Naive thymus-derived CD8-positive, alpha-beta T cell (primary cell): ENCODE measurements at regions not wholly inside any gene's neighbourhood (a gene's known extent, or its start where the extent isn't known, plus 50 kb on each side); places are given as distances from the start of the nearest gene placed in this dataset.

Experiments used
- ATAC-seq, 2 donors: fragments of 150-1000 bp; cut with Tn5 transposase in 1 of 2; sonication (Bioruptor Pico), chemical (Tn5 transposase) in 1 of 2; 1 replicate in 1 of 2; 2 replicates in 1 of 2; pipeline ENCODE4 v1.10.0; 2021; ENCODE audit warnings: mild to moderate bottlenecking in 2 of 2, moderate library complexity in 2 of 2
- POLR2A ChIA-PET: fragments of 350-600 bp; sonication (Branson Sonifier 250); formaldehyde crosslinking; loops from one replicate; lab custom pipeline; 2021; ENCODE audit warnings: antibody characterized with exemption; lab: Charles Lee
- DNase-seq, 10 donors: peaks; one replicate each; pipeline versions ENCODE4 v3.0.0 to v3.0.0-alpha.2; 2020 to 2022
- H3K27ac Mint-ChIP-seq, 10 donors: one replicate each; pipeline ENCODE4 v1.8.0; 2020 to 2022; ENCODE audit warnings: mild to moderate bottlenecking in 10 of 10, mixed read lengths in 10 of 10, moderate library complexity in 4 of 10, inconsistent platforms in 1 of 10
- H3K27me3 Mint-ChIP-seq, 5 donors: one replicate each; pipeline ENCODE4 v1.8.0; 2021 to 2022; ENCODE audit warnings: mixed read lengths in 5 of 5
- H3K36me3 Mint-ChIP-seq, 3 donors: one replicate each; pipeline ENCODE4 v1.8.0; 2020 to 2022; ENCODE audit warnings: mixed read lengths in 3 of 3, mild to moderate bottlenecking in 2 of 3, inconsistent platforms in 1 of 3
- H3K4me1 Mint-ChIP-seq, 4 donors: one replicate each; pipeline ENCODE4 v1.8.0; 2021 to 2022; ENCODE audit warnings: mixed read lengths in 4 of 4
- H3K4me3 Mint-ChIP-seq, 10 donors: one replicate each; pipeline ENCODE4 v1.8.0; 2020 to 2022; ENCODE audit warnings: mild to moderate bottlenecking in 10 of 10, mixed read lengths in 10 of 10, moderate library complexity in 6 of 10, inconsistent platforms in 1 of 10
- H3K9me3 Mint-ChIP-seq, 9 donors: one replicate each; pipeline ENCODE4 v1.8.0; 2020 to 2022; ENCODE audit warnings: mixed read lengths in 9 of 9, mild to moderate bottlenecking in 3 of 9, inconsistent platforms in 1 of 9, moderate library complexity in 1 of 9

DNA sequence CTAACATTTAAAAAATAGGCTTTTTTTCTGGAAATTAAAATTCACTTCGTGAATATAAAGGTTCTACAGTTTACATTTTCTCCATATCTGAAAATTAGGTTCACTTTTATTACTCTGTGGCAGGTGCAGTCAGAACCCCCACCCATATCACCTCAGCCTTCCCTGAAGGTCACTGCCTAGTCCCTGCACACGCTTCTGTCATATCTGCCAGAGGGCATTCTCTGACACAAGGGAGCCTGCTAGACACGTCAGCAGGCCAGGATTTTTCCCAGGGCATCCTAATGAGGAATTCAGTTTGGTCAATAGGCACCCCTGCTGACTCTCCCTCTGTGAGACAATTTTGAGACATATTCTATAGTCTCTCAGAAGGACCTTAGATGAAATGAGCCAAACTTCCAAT is 475.7 kb upstream of the PKDCC start:
- H3K27me3 Mint-ChIP-seq, result peaks cover 3 to 13% (median 5%) of the 10 kb centered on the region in 5 donors
- H3K4me3 Mint-ChIP-seq, result no peak overlapping the region
- POLR2A ChIA-PET, result no interaction called here
- H3K36me3 Mint-ChIP-seq, result no peaks in the 10 kb centered on the region
- H3K27ac Mint-ChIP-seq, result no peak overlapping the region
- no peaks in the 10 kb centered on the region for H3K4me1 Mint-ChIP-seq
- DNase-seq (no peak), ATAC-seq (no peak)
- H3K9me3 Mint-ChIP-seq, result peaks cover 0 to 9% (median 4%) of the 10 kb centered on the region in 9 donors

DNA sequence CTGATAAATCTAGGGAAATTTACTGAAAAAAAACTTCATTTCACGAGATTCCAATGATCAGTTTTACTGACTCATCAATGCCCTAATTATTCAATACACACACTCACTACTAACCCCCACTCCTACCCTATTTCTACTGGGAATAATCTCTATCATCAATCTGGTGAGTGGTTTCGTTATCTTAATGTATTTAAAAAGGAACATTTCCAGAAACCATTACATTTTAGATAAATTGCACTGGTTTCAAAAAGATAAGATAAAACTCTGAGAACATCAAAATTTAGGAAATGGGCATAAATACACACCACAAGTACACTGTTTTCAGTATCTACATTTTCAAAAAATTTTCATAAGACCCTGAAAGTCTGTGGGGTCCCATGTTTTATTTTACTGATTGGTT is 471.4 kb upstream of the PKDCC start:
- H3K4me1 Mint-ChIP-seq, result no peaks in the 10 kb centered on the region
- POLR2A ChIA-PET, result no interaction called here

GRCh38 chr2:41579806-41580205 is 468.0 kb upstream of the PKDCC start:
- Mint-ChIP-seq H3K4me3 (no peak overlapping the region), H3K4me1 (no peaks in the 10 kb centered on the region), H3K27me3 (peaks cover 0 to 9% (median 5%) of the 10 kb centered on the region in 5 donors), H3K27ac (peak overlapping the region in 1 of 10 donors; percentile 50), H3K36me3 (peaks cover 0 to 15% (median 0%) of the 10 kb centered on the region in 3 donors), H3K9me3 (peaks cover 11 to 30% (median 16%) of the 10 kb centered on the region in 9 donors)
- no peak for ATAC-seq
- no peak for DNase-seq
- POLR2A ChIA-PET, result no interaction called here

More for the DNA sequence above, 471.4 kb upstream of the PKDCC start:
- Mint-ChIP-seq H3K27me3 (peaks cover 0 to 2% (median 0%) of the 10 kb centered on the region in 5 donors), H3K4me3 (no peak overlapping the region), H3K36me3 (no peaks in the 10 kb centered on the region), H3K27ac (no peak overlapping the region), H3K9me3 (peaks cover 0 to 2% (median 0%) of the 10 kb centered on the region in 9 donors)
- ATAC-seq, result no peak
- DNase-seq, result no peak

DNA sequence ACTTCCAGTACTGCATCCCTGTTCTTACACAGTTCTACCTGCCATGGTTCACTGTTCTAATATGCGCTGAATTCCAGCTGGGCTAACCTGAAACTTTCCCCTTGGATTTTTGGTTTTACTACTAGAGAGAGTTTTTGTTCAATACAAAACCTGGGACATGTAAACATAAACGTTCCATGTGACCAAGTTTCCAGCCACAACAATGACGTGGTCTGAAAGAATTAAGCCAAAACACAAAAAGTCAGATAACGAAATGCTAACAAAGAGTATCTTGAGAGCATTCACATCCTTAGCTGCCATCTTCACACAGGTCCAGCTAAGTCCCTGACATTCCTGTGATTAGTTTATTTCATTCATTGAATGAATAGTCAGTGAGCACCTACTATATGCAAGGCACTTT is 467.0 kb upstream of the PKDCC start:
- ATAC-seq (no peak), DNase-seq (no peak)
- Mint-ChIP-seq H3K27me3 (peaks cover 0 to 12% (median 5%) of the 10 kb centered on the region in 5 donors), H3K4me3 (no peak overlapping the region), H3K9me3 (peaks cover 13 to 40% (median 20%) of the 10 kb centered on the region in 9 donors), H3K27ac (no peak overlapping the region), H3K36me3 (peaks cover 0 to 20% (median 0%) of the 10 kb centered on the region in 3 donors), H3K4me1 (no peaks in the 10 kb centered on the region)
- POLR2A ChIA-PET, result no interaction called here

DNA sequence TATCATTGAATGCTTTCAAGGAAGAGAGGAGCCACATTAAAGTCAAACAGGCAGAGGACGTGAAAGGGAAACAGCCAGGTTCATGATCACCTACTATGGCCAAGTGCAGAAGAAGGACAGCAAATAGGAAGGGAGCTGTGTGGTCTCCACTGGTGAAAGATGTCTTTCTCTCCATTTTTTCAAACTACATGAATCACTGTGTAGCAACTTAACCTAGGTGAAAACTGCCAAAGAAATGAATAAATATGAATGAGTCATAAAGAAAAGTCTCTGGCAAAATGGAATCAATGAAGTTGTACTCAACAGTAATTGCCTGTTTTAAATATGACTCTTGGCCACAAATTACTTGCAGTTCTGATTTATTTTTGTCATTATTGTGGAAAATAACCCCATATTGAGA is 452.6 kb upstream of the PKDCC start:
- H3K4me3 Mint-ChIP-seq, result no peak overlapping the region
- no peak overlapping the region for H3K27ac Mint-ChIP-seq
- ATAC-seq (no peak), DNase-seq (no peak)
- H3K36me3 Mint-ChIP-seq, result no peaks in the 10 kb centered on the region
- H3K9me3 Mint-ChIP-seq, result no peaks in the 10 kb centered on the region
- no peaks in the 10 kb centered on the region for H3K4me1 Mint-ChIP-seq
- H3K27me3 Mint-ChIP-seq, result peaks cover 0 to 5% (median 0%) of the 10 kb centered on the region in 5 donors
- POLR2A ChIA-PET, result no interaction called here

DNA sequence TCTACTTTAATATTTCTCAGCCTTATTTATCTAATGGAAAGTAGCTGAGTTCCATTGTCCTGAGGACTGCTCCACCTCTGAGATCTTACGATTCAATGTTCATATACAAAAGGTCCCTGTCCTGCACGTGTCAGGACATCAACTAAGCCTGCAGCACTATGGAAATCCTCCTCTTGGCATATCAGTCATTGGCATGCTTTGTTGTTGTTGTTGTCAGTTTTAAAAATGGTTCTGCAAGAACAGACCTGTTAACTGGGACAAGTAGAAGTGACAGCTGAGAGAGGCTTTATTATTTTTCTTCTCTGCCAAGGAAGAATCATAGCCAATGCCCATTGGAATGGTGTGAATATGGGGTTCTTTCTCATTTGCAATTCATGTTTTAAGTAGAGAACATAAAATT is 450.1 kb upstream of the PKDCC start:
- ATAC-seq (no peak), DNase-seq (no peak)
- peaks cover 0 to 3% (median 0%) of the 10 kb centered on the region in 5 donors for H3K27me3 Mint-ChIP-seq
- H3K36me3 Mint-ChIP-seq, result no peaks in the 10 kb centered on the region
- POLR2A ChIA-PET, result no interaction called here
- no peaks in the 10 kb centered on the region for H3K4me1 Mint-ChIP-seq
- no peak overlapping the region for H3K4me3 Mint-ChIP-seq
- no peaks in the 10 kb centered on the region for H3K9me3 Mint-ChIP-seq
- no peak overlapping the region for H3K27ac Mint-ChIP-seq

GRCh38 chr2:41598161-41598894 is 449.5 kb upstream of the PKDCC start:
- POLR2A ChIA-PET, result no interaction called here
- no peaks in the 10 kb centered on the region for H3K36me3 Mint-ChIP-seq
- peaks cover 0 to 3% (median 0%) of the 10 kb centered on the region in 5 donors for H3K27me3 Mint-ChIP-seq
- no peak overlapping the region for H3K4me3 Mint-ChIP-seq
- no peak overlapping the region for H3K27ac Mint-ChIP-seq
- DNase-seq (no peak), ATAC-seq (no peak)
- no peaks in the 10 kb centered on the region for H3K4me1 Mint-ChIP-seq
- no peaks in the 10 kb centered on the region for H3K9me3 Mint-ChIP-seq

- peaks cover 0 to 3% (median 0%) of the 10 kb centered on the region in 5 donors for H3K27me3 Mint-ChIP-seq
- H3K4me3 Mint-ChIP-seq, result no peak overlapping the region
- H3K4me1 Mint-ChIP-seq, result no peaks in the 10 kb centered on the region
- H3K9me3 Mint-ChIP-seq, result no peaks in the 10 kb centered on the region
- ATAC-seq (no peak), DNase-seq (no peak)
- H3K27ac Mint-ChIP-seq, result no peak overlapping the region
- POLR2A ChIA-PET, result no interaction called here
- no peaks in the 10 kb centered on the region for H3K36me3 Mint-ChIP-seq
These were observed 447.4 kb upstream of the PKDCC start for GRCh38 chr2:41600460-41600859.

DNA sequence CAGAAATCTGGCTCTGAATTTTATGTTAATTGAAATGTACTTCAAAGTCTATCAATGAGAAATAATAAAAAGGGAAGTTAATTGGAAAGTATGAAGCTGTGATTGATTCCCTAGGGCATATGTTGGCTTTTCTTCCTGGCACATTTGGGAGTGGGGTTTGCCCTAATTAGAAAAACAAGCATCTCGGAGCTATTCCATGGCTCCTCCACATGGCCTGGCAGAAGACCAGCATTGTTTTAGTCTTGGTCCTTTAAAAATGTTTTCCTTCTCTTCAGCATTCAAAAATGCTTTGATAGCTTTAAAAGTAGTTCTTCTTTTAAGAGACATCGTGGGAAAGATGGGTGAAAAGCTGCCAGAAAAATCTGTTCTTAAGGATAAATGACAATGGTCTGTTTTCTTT is 445.5 kb upstream of the PKDCC start:
- POLR2A ChIA-PET, result no interaction called here
- Mint-ChIP-seq H3K4me3 (no peak overlapping the region), H3K4me1 (no peaks in the 10 kb centered on the region), H3K27me3 (no peaks in the 10 kb centered on the region), H3K36me3 (no peaks in the 10 kb centered on the region), H3K9me3 (no peaks in the 10 kb centered on the region), H3K27ac (no peak overlapping the region)
- DNase-seq, result no peak
- no peak for ATAC-seq

DNA sequence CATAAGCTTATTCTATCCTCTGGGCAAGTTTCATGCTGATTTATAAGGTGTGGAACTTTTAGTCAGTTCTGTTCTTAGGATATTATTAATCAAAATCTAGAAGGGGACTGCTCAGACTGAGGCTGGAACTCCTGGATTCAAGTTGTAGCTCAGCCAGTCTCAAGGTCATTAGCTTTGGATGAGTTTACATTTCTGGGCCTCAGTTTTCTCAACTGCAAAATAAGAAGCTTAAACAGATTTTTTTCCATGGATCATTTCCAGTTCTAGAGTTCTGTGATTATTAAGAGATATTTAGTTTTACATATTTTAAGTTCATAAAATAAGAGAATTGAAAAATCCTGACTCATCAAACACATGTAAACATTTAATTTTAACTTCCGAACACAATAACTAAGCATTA is 442.5 kb upstream of the PKDCC start:
- no peak overlapping the region for H3K4me3 Mint-ChIP-seq
- H3K9me3 Mint-ChIP-seq, result no peaks in the 10 kb centered on the region
- no peak for DNase-seq
- no peak for ATAC-seq
- H3K27me3 Mint-ChIP-seq, result peaks cover 0 to 3% (median 0%) of the 10 kb centered on the region in 5 donors
- no peaks in the 10 kb centered on the region for H3K36me3 Mint-ChIP-seq
- POLR2A ChIA-PET, result no interaction called here
- H3K27ac Mint-ChIP-seq, result no peak overlapping the region
- no peaks in the 10 kb centered on the region for H3K4me1 Mint-ChIP-seq

GRCh38 chr2:41605914-41606313 is 441.9 kb upstream of the PKDCC start:
- POLR2A ChIA-PET, result no interaction called here
- H3K4me3 Mint-ChIP-seq, result no peak overlapping the region
- no peak overlapping the region for H3K27ac Mint-ChIP-seq
- H3K36me3 Mint-ChIP-seq, result no peaks in the 10 kb centered on the region
- no peaks in the 10 kb centered on the region for H3K9me3 Mint-ChIP-seq
- peaks cover 0 to 3% (median 0%) of the 10 kb centered on the region in 5 donors for H3K27me3 Mint-ChIP-seq
- ATAC-seq (no peak), DNase-seq (no peak)
- no peaks in the 10 kb centered on the region for H3K4me1 Mint-ChIP-seq

- no peaks in the 10 kb centered on the region for H3K9me3 Mint-ChIP-seq
- H3K27ac Mint-ChIP-seq, result no peak overlapping the region
- ATAC-seq, result no peak
- H3K36me3 Mint-ChIP-seq, result no peaks in the 10 kb centered on the region
- no peak overlapping the region for H3K4me3 Mint-ChIP-seq
- peaks cover 0 to 6% (median 0%) of the 10 kb centered on the region in 5 donors for H3K27me3 Mint-ChIP-seq
- POLR2A ChIA-PET, result no interaction called here
- no peak for DNase-seq
- no peaks in the 10 kb centered on the region for H3K4me1 Mint-ChIP-seq
These were observed 437.2 kb upstream of the PKDCC start for GRCh38 chr2:41610501-41611190.

- Mint-ChIP-seq H3K27me3 (peaks cover 0 to 14% (median 4%) of the 10 kb centered on the region in 5 donors), H3K27ac (no peak overlapping the region), H3K36me3 (no peaks in the 10 kb centered on the region), H3K4me3 (no peak overlapping the region), H3K9me3 (no peaks in the 10 kb centered on the region), H3K4me1 (no peaks in the 10 kb centered on the region)
- ATAC-seq (no peak), DNase-seq (no peak)
- POLR2A ChIA-PET, result no interaction called here
These were observed 429.1 kb upstream of the PKDCC start for GRCh38 chr2:41618754-41619153.
